HL-60 (cell line): ENCODE measurements at regions not wholly inside any gene's neighbourhood (a gene's known extent, or its start where the extent isn't known, plus 50 kb on each side); places are given as distances from the start of the nearest gene placed in this dataset.

ENCODE experiments used
- DNase-seq, 2 experiments: peaks; one replicate each; pipeline ENCODE4 v3.0.0-alpha.2; 2010 to 2020; ENCODE audit warnings: low read depth in 1 of 2, low spot score in 1 of 2
- H3K27ac ChIP-seq: fragments of 250-450 bp; sonication (Bioruptor Pico); replicated peaks from 2 replicates; pipeline ENCODE4 v1.5.1; 2020; ENCODE audit warnings: mild to moderate bottlenecking, moderate library complexity
- H3K27me3 ChIP-seq: fragments of 250-450 bp; sonication (Bioruptor Pico); 2 replicates; pipeline ENCODE4 v1.5.1; 2021; ENCODE audit warnings: mild to moderate bottlenecking, moderate library complexity; ENCODE audit not compliant: insufficient read depth, poor library complexity, severe bottlenecking
- H3K4me3 ChIP-seq: replicated peaks from 2 replicates; pipeline ENCODE4 v1.5.1; 2011; ENCODE audit warnings: mild to moderate bottlenecking, control low read depth, low read length; ENCODE audit not compliant: insufficient read depth
- GABPA ChIP-seq: IDR thresholded peaks from 2 replicates; pipeline ENCODE4 v1.6.1; 2012; ENCODE audit warnings: low read depth
- POLR2AphosphoS5 ChIP-seq: IDR thresholded peaks from 2 replicates; pipeline ENCODE4 v1.6.1; 2012; ENCODE audit warnings: low read depth
- SPI1 ChIP-seq: IDR thresholded peaks from 2 replicates; pipeline ENCODE4 v1.6.1; 2012; ENCODE audit warnings: low read depth, mild to moderate bottlenecking, borderline replicate concordance
- TF ChIP-seq, protein P1 (sequence below): IDR thresholded peaks from 2 replicates; pipeline ENCODE4 v1.6.1; 2012; ENCODE audit warnings: low read depth; ENCODE audit not compliant: insufficient replicate concordance
- TF ChIP-seq, protein P2 (sequence below): IDR thresholded peaks from one replicate; pipeline ENCODE4 v1.5.1; 2011; ENCODE audit warnings: low read length, control low read depth, inconsistent platforms; ENCODE audit not compliant: insufficient read depth

DNA sequence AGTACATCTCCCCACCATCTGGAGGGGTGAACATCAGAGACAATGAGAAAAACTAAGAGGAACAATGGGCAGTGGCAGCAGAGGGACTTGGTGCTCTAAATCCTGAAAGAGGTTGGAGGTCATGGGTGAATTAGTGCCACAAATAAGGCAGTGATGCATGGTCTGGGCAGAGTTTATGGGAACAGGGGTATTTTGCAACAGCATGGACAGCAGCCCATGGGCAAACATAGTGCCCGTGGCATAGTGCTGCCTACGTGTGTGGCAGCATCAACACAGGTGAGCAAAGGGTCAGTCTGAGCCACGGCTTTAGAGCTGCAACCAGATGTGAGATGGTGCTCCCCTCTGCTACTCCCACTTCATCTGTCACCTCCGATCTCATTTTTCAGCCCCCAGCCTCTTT lies 459.1 kb upstream of the CITED2 start:
- Histone ChIP-seq H3K27me3 (no peaks in the 10 kb centered on the region), H3K4me3 (no peak overlapping the region), H3K27ac (no peak overlapping the region)
- TF ChIP-seq GABPA (no peak), SPI1 (no peak), POLR2AphosphoS5 (no peak)
- TF ChIP-seq, protein P1, sequence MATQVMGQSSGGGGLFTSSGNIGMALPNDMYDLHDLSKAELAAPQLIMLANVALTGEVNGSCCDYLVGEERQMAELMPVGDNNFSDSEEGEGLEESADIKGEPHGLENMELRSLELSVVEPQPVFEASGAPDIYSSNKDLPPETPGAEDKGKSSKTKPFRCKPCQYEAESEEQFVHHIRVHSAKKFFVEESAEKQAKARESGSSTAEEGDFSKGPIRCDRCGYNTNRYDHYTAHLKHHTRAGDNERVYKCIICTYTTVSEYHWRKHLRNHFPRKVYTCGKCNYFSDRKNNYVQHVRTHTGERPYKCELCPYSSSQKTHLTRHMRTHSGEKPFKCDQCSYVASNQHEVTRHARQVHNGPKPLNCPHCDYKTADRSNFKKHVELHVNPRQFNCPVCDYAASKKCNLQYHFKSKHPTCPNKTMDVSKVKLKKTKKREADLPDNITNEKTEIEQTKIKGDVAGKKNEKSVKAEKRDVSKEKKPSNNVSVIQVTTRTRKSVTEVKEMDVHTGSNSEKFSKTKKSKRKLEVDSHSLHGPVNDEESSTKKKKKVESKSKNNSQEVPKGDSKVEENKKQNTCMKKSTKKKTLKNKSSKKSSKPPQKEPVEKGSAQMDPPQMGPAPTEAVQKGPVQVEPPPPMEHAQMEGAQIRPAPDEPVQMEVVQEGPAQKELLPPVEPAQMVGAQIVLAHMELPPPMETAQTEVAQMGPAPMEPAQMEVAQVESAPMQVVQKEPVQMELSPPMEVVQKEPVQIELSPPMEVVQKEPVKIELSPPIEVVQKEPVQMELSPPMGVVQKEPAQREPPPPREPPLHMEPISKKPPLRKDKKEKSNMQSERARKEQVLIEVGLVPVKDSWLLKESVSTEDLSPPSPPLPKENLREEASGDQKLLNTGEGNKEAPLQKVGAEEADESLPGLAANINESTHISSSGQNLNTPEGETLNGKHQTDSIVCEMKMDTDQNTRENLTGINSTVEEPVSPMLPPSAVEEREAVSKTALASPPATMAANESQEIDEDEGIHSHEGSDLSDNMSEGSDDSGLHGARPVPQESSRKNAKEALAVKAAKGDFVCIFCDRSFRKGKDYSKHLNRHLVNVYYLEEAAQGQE: no peak
- TF ChIP-seq, protein P2, sequence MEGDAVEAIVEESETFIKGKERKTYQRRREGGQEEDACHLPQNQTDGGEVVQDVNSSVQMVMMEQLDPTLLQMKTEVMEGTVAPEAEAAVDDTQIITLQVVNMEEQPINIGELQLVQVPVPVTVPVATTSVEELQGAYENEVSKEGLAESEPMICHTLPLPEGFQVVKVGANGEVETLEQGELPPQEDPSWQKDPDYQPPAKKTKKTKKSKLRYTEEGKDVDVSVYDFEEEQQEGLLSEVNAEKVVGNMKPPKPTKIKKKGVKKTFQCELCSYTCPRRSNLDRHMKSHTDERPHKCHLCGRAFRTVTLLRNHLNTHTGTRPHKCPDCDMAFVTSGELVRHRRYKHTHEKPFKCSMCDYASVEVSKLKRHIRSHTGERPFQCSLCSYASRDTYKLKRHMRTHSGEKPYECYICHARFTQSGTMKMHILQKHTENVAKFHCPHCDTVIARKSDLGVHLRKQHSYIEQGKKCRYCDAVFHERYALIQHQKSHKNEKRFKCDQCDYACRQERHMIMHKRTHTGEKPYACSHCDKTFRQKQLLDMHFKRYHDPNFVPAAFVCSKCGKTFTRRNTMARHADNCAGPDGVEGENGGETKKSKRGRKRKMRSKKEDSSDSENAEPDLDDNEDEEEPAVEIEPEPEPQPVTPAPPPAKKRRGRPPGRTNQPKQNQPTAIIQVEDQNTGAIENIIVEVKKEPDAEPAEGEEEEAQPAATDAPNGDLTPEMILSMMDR: no peak
- DNase-seq: no peak

DNA sequence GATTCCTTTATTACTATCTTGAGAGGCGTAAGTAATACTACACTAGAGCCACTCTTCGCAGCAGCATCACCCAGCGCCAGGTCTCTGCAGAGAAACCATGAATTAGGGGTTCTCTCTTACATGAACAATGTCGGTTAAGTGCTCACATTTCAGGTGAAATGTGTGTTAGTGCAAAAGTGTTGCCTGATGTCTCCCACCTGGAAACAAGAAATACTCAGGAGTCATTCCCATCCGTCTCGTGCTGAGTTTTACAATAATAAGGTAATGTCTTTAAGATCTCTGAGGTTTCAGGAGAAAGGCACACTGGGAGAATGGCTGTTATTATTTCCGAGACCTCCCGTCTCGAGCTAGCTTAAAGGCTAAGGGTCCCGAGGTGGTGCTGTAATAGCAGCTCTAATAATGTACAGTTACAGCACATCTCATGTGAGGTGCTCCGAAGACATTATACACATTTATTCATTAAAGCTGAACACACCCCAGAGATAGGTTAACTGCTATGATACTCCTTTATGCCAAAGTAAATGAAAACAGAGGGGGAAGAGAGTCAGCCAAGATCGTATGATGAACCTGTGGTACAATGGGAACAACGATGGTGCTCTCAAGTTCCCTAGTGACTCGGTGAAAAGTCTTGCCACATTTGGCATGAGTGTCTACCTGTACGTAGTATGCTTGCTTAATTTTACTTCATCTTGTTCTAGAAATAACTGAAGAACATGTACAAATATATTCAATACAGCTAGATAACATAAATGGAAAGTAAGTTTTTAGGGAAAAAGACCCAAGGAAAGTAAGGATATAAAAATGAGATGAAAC lies 458.3 kb upstream of the CITED2 start:
- no peak for DNase-seq
- TF ChIP-seq SPI1: no peak
- TF ChIP-seq, protein P1: no peak
- no peak for TF ChIP-seq GABPA
- TF ChIP-seq, protein P2: no peak
- TF ChIP-seq POLR2AphosphoS5: no peak
- Histone ChIP-seq H3K27me3 (no peaks in the 10 kb centered on the region), H3K27ac (no peak overlapping the region), H3K4me3 (no peak overlapping the region)

DNA sequence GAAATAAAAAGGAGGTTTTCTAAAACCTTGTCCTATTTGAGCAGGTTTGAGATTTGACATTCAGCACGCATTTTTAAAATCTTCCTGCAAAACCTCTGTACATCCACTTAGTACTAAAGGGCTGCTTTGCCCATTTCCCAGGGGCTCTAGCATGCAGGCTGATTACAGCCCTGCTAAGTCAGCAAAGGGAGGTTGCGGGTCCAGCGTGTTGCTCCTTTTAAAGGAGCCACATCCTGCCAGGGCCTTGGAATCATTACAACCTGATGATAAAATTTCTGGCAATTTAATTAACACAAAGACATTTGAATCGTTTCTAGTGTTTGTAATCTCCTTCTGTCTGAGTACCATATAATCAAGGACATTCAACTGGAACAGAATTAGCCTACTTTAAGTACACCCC lies 455.1 kb upstream of the CITED2 start:
- TF ChIP-seq GABPA (no peak), SPI1 (no peak), POLR2AphosphoS5 (no peak)
- TF ChIP-seq, protein P2: no peak
- TF ChIP-seq, protein P1: no peak
- Histone ChIP-seq H3K27ac (no peak overlapping the region), H3K27me3 (no peaks in the 10 kb centered on the region), H3K4me3 (no peak overlapping the region)
- no peak for DNase-seq
